IMR-90 (cell line): ENCODE measurements at regions not wholly inside any gene's neighbourhood (a gene's known extent, or its start where the extent isn't known, plus 50 kb on each side); places are given as distances from the start of the nearest gene placed in this dataset.

Experiments used
- ATAC-seq: fragments of 200-7000 bp; cut with Tn5 transposase; 2 replicates; pipeline ENCODE4 v1.9.1; 2020; ENCODE audit warnings: low read depth, mild to moderate bottlenecking, moderate library complexity
- BruUV-seq: library from RNA; stranded (reverse); fragments of 400-500 nt; replicated peaks from 2 replicates; lab custom pipeline; 2021; lab: Mats Ljungman, UMichigan
- CTCF ChIA-PET: fragments of 300-600 bp; formaldehyde crosslinking; extraction: SDS; loops from one replicate; lab custom pipeline; 2021; ENCODE audit warnings: antibody characterized with exemption; lab: Yijun Ruan, JAX
- POLR2A ChIA-PET: fragments of 300-600 bp; sonication (Branson Sonifier 250); formaldehyde crosslinking; loops from one replicate; lab custom pipeline; 2022; ENCODE audit warnings: antibody characterized with exemption; ENCODE audit not compliant: unreplicated experiment; lab: Charles Lee
- DNase-seq: peaks from one replicate; pipeline ENCODE4 v3.0.0; 2013
- H2AFZ ChIP-seq: replicated peaks from 2 replicates; pipeline ENCODE3; 2013; ENCODE audit warnings: low read length, mild to moderate bottlenecking; ENCODE audit not compliant: poor library complexity
- H2AK5ac ChIP-seq: 2 replicates; pipeline ENCODE4 v1.6.1; 2013; ENCODE audit warnings: low read depth, low read length, inconsistent platforms
- H2AK9ac ChIP-seq: replicated peaks from 2 replicates; pipeline ENCODE3; 2013; ENCODE audit warnings: mild to moderate bottlenecking, low read depth, low read length, moderate library complexity; ENCODE audit not compliant: poor library complexity
- H2BK120ac ChIP-seq: 2 replicates; pipeline ENCODE4 v1.6.1; 2013; ENCODE audit warnings: low read depth, low read length, inconsistent platforms
- H2BK15ac ChIP-seq: 3 replicates; pipeline ENCODE4 v1.6.1; 2013; ENCODE audit warnings: low read depth, low read length, inconsistent platforms
- H2BK20ac ChIP-seq: 2 replicates; pipeline ENCODE4 v1.6.1; 2013; ENCODE audit warnings: low read depth, mild to moderate bottlenecking, inconsistent platforms, low read length, moderate library complexity
- H2BK5ac ChIP-seq: 2 replicates; pipeline ENCODE4 v1.6.1; 2013; ENCODE audit warnings: mild to moderate bottlenecking, low read depth, low read length, inconsistent platforms; ENCODE audit not compliant: poor library complexity, severe bottlenecking
- H3K14ac ChIP-seq: replicated peaks from 2 replicates; pipeline ENCODE4 v1.6.1; 2013; ENCODE audit warnings: low read depth, low read length, inconsistent platforms
- H3K18ac ChIP-seq: 2 replicates; pipeline ENCODE4 v1.6.1; 2013; ENCODE audit warnings: low read depth, low read length, control low read depth
- H3K23ac ChIP-seq: 2 replicates; pipeline ENCODE4 v1.6.1; 2013; ENCODE audit warnings: low read depth, low read length, inconsistent platforms
- H3K27ac ChIP-seq: 2 replicates; pipeline ENCODE4 v1.5.1; 2013; ENCODE audit warnings: mild to moderate bottlenecking, control low read depth, low read length; ENCODE audit not compliant: insufficient read depth
- H3K27me3 ChIP-seq: 2 replicates; pipeline ENCODE4 v1.6.1; 2013; ENCODE audit warnings: low read length; ENCODE audit not compliant: control insufficient read depth, insufficient read depth
- H3K36me3 ChIP-seq: 2 replicates; pipeline ENCODE4 v1.6.1; 2013; ENCODE audit warnings: low read length, mixed read lengths; ENCODE audit not compliant: control insufficient read depth, insufficient read depth
- H3K4ac ChIP-seq: 2 replicates; pipeline ENCODE4 v1.6.1; 2013; ENCODE audit warnings: low read depth, low read length, inconsistent platforms
- H3K4me1 ChIP-seq: 2 replicates; pipeline ENCODE4 v1.6.1; 2013; ENCODE audit warnings: low read length, mixed read lengths; ENCODE audit not compliant: control insufficient read depth, insufficient read depth
- H3K4me2 ChIP-seq: 2 replicates; pipeline ENCODE4 v1.6.1; 2013; ENCODE audit warnings: low read depth, mild to moderate bottlenecking, control low read depth, low read length, moderate library complexity
- H3K4me3 ChIP-seq: 2 replicates; pipeline ENCODE4 v1.5.1; 2013; ENCODE audit warnings: low read depth, mild to moderate bottlenecking, control low read depth, low read length, moderate library complexity; ENCODE audit not compliant: insufficient read depth
- H3K56ac ChIP-seq: 2 replicates; pipeline ENCODE4 v1.6.1; 2013; ENCODE audit warnings: low read length, inconsistent platforms; ENCODE audit not compliant: insufficient read depth; ENCODE audit errors: extremely low read depth
- H3K79me1 ChIP-seq, 2 experiments: 2 replicates each; pipeline ENCODE4 v1.6.1; 2013; ENCODE audit warnings: low read length in 2 of 2, inconsistent platforms in 1 of 2, low read depth in 1 of 2
- H3K9ac ChIP-seq: 2 replicates; pipeline ENCODE4 v1.6.1; 2013; ENCODE audit warnings: low read depth, low read length, control low read depth
- H3K9me1 ChIP-seq: 2 replicates; pipeline ENCODE4 v1.6.1; 2013; ENCODE audit warnings: low read length, inconsistent platforms; ENCODE audit not compliant: insufficient read depth
- H3K9me3 ChIP-seq: 2 replicates; pipeline ENCODE4 v1.6.1; 2013; ENCODE audit warnings: low read length; ENCODE audit not compliant: control insufficient read depth, insufficient read depth
- H4K20me1 ChIP-seq: 2 replicates; pipeline ENCODE4 v1.6.1; 2013; ENCODE audit warnings: low read length, inconsistent platforms; ENCODE audit not compliant: insufficient read depth
- H4K5ac ChIP-seq: 2 replicates; pipeline ENCODE4 v1.6.1; 2013; ENCODE audit warnings: mild to moderate bottlenecking, low read depth, low read length, control low read depth
- H4K8ac ChIP-seq, 2 experiments: 2 replicates each; pipeline ENCODE4 v1.6.1; 2013; ENCODE audit warnings: low read depth in 2 of 2, low read length in 2 of 2, control low read depth in 1 of 2, inconsistent platforms in 1 of 2
- H4K91ac ChIP-seq: 2 replicates; pipeline ENCODE4 v1.6.1; 2013; ENCODE audit warnings: low read depth, low read length, inconsistent platforms; ENCODE audit not compliant: insufficient read depth
- BHLHE40 ChIP-seq: fragments of 150-350 bp; IDR thresholded peaks from 2 replicates; pipeline ENCODE4 v1.6.1; 2016; ENCODE audit warnings: mild to moderate bottlenecking, low read depth, low read length
- FOS ChIP-seq: fragments of 150-350 bp; IDR thresholded peaks from 2 replicates; pipeline ENCODE4 v1.6.1; 2016; ENCODE audit warnings: low read depth, low read length
- MAFK ChIP-seq: IDR thresholded peaks from 2 replicates; pipeline ENCODE4 v1.6.1; 2012; ENCODE audit warnings: low read depth, low read length, improper control_type of control experiment
- MAZ ChIP-seq: IDR thresholded peaks from 2 replicates; pipeline ENCODE4 v1.6.1; 2012; ENCODE audit warnings: low read depth, mild to moderate bottlenecking, low read length, improper control_type of control experiment, moderate library complexity, borderline replicate concordance
- MXI1 ChIP-seq: IDR thresholded peaks from 2 replicates; pipeline ENCODE4 v1.6.1; 2012; ENCODE audit warnings: low read depth, mild to moderate bottlenecking, low read length, moderate library complexity, borderline replicate concordance
- NFE2L2 ChIP-seq: fragments of 150-350 bp; IDR thresholded peaks from 2 replicates; pipeline ENCODE4 v1.6.1; 2016; ENCODE audit warnings: low read depth, mild to moderate bottlenecking, low read length
- POLR2A ChIP-seq: IDR thresholded peaks from 2 replicates; pipeline ENCODE4 v1.6.1; 2012; ENCODE audit warnings: mild to moderate bottlenecking, low read depth, low read length
- RFX5 ChIP-seq: IDR thresholded peaks from 2 replicates; pipeline ENCODE4 v1.8.0; 2012; ENCODE audit warnings: low read depth, mild to moderate bottlenecking, low read length, moderate library complexity
- SMC3 ChIP-seq: fragments of 150-350 bp; IDR thresholded peaks from 2 replicates; pipeline ENCODE4 v1.6.1; 2016; ENCODE audit warnings: low read depth, mild to moderate bottlenecking, antibody characterized with exemption, low read length, moderate library complexity
- USF2 ChIP-seq: fragments of 150-350 bp; IDR thresholded peaks from 2 replicates; pipeline ENCODE4 v1.6.1; 2017; ENCODE audit warnings: mild to moderate bottlenecking, antibody characterized with exemption, low read length, low read depth
- WGBS, 2 experiments: methylation state at CpG; one replicate each; pipeline versions ENCODE4 v1.1.5 to v1.1.7; 2013; ENCODE audit warnings: missing lambda C conversion rate in 2 of 2; ENCODE audit not compliant: insufficient read length in 1 of 2; ENCODE audit errors: extremely low coverage in 2 of 2; 5-methylcytosine and 5-hydroxymethylcytosine counted together
- dilution Hi-C: fragments of 300-500 bp; cut with HindIII; formaldehyde crosslinking; loops from one replicate; pipeline ENCODE4 v1.14.3; 2018; ENCODE audit warnings: low sequenced_read_pairs; ENCODE audit not compliant: unreplicated experiment
- in situ Hi-C: fragments of 300-500 bp; cut with MboI; formaldehyde crosslinking; loops from 3 replicates; pipeline ENCODE4 v1.14.3; 2019; ENCODE audit warnings: low sequenced_read_pairs, inconsistent platforms, mixed read lengths
- intact Hi-C: fragments of 100-400 bp; cut with micrococcal nuclease; formaldehyde crosslinking; loops from 2 replicates; pipeline ENCODE4 v1.10.0; 2022
- TF ChIP-seq, protein P1 (sequence below): conservative IDR thresholded peaks from 2 replicates; pipeline ENCODE4 v1.5.1; 2012; ENCODE audit warnings: mild to moderate bottlenecking, low read depth, low read length, improper control_type of control experiment
- TF ChIP-seq, protein P2 (sequence below): fragments of 150-350 bp; IDR thresholded peaks from 2 replicates; pipeline ENCODE4 v1.6.1; 2016; ENCODE audit warnings: low read depth, mild to moderate bottlenecking, low read length, moderate library complexity, borderline replicate concordance

GRCh38 chr12:34393821-34394150 lies 371.5 kb downstream of the ALG10 start:
- intact Hi-C loops: no loop called here
- POLR2A ChIA-PET: no interaction called here
- in situ Hi-C loops: no loop called here

More at GRCh38 chr12:34393821-34394150, 371.5 kb downstream of the ALG10 start:
- TF ChIP-seq MAZ (no peak), FOS (no peak), MAFK (no peak), NFE2L2 (no peak), POLR2A (no peak), USF2 (no peak), SMC3 (no peak), RFX5 (no peak), BHLHE40 (no peak), MXI1 (no peak)
- TF ChIP-seq, protein P1, sequence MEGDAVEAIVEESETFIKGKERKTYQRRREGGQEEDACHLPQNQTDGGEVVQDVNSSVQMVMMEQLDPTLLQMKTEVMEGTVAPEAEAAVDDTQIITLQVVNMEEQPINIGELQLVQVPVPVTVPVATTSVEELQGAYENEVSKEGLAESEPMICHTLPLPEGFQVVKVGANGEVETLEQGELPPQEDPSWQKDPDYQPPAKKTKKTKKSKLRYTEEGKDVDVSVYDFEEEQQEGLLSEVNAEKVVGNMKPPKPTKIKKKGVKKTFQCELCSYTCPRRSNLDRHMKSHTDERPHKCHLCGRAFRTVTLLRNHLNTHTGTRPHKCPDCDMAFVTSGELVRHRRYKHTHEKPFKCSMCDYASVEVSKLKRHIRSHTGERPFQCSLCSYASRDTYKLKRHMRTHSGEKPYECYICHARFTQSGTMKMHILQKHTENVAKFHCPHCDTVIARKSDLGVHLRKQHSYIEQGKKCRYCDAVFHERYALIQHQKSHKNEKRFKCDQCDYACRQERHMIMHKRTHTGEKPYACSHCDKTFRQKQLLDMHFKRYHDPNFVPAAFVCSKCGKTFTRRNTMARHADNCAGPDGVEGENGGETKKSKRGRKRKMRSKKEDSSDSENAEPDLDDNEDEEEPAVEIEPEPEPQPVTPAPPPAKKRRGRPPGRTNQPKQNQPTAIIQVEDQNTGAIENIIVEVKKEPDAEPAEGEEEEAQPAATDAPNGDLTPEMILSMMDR: no peak
- TF ChIP-seq, protein P2, sequence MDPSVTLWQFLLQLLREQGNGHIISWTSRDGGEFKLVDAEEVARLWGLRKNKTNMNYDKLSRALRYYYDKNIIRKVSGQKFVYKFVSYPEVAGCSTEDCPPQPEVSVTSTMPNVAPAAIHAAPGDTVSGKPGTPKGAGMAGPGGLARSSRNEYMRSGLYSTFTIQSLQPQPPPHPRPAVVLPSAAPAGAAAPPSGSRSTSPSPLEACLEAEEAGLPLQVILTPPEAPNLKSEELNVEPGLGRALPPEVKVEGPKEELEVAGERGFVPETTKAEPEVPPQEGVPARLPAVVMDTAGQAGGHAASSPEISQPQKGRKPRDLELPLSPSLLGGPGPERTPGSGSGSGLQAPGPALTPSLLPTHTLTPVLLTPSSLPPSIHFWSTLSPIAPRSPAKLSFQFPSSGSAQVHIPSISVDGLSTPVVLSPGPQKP: no peak
- DNase-seq: no peak
- H3K9ac ChIP-seq: no peak overlapping the region
- H3K18ac ChIP-seq: no peak overlapping the region
- H3K9me3 ChIP-seq: peaks cover 55% of the 10 kb centered on the region
- H3K23ac ChIP-seq: no peak overlapping the region
- no peaks in the 10 kb centered on the region for H3K79me1 ChIP-seq
- no peak overlapping the region for H2BK20ac ChIP-seq
- WGBS, 2 experiments: 43% methylated on average over 3 of the region's 10 CpGs; no CpG with 5 or more reads in 1 of the 2 experiments
- no peak overlapping the region for H3K4me3 ChIP-seq
- H2BK5ac ChIP-seq: no peak overlapping the region
- H4K91ac ChIP-seq: no peak overlapping the region
- H2AK9ac ChIP-seq: no peak overlapping the region
- no peak for ATAC-seq
- no peaks in the 10 kb centered on the region for H3K4me1 ChIP-seq
- no peak overlapping the region for H3K14ac ChIP-seq
- H3K56ac ChIP-seq: no peak overlapping the region
- H2AK5ac ChIP-seq: no peak overlapping the region
- H3K4ac ChIP-seq: no peak overlapping the region
- dilution Hi-C loops: no loop called here
- no peak overlapping the region for H3K4me2 ChIP-seq
- no peaks in the 10 kb centered on the region for H3K36me3 ChIP-seq
- CTCF ChIA-PET: no interaction called here
- H2BK120ac ChIP-seq: no peak overlapping the region
- no peak overlapping the region for H2AFZ ChIP-seq
- no peaks in the 10 kb centered on the region for H3K27me3 ChIP-seq
- H3K27ac ChIP-seq: no peak overlapping the region
- H2BK15ac ChIP-seq: no peak overlapping the region
- no peak overlapping the region for H4K5ac ChIP-seq
- BruUV-seq: no TSS peak
- H3K9me1 ChIP-seq: no peaks in the 10 kb centered on the region
- no peaks in the 10 kb centered on the region for H4K20me1 ChIP-seq
- H4K8ac ChIP-seq: no peak overlapping the region
